Right atrium auricular region (tissue), 2 donors: ENCODE measurements at regions not wholly inside any gene's neighbourhood (a gene's known extent, or its start where the extent isn't known, plus 50 kb on each side); places are given as distances from the start of the nearest gene placed in this dataset.

Source experiments
- DNase-seq: peaks from one replicate; pipeline ENCODE4 v3.0.0-alpha.2; 2019; ENCODE audit warnings: low spot score
- H3K27ac ChIP-seq, 2 donors: fragments of 200-600 bp; sonication (generic); 1 replicate in 1 of 2; 2 replicates in 1 of 2; pipeline ENCODE4 v1.5.1; 2016 to 2019
- H3K27me3 ChIP-seq, 2 donors: fragments of 200-600 bp; sonication (generic); one replicate each; pipeline versions ENCODE4 v1.5.1 to v1.6.0; 2017 to 2019
- H3K36me3 ChIP-seq: fragments of 200-600 bp; sonication (generic); one replicate; pipeline ENCODE4 v1.5.1; 2016
- H3K4me1 ChIP-seq, 2 donors: fragments of 200-600 bp; sonication (generic); one replicate each; pipeline versions ENCODE4 v1.5.1 to v1.6.0; 2017 to 2019
- H3K4me3 ChIP-seq, 2 donors: fragments of 200-600 bp; sonication (generic); 1 replicate in 1 of 2; 2 replicates in 1 of 2; pipeline ENCODE4 v1.5.1; 2017 to 2019; ENCODE audit warnings: mild to moderate bottlenecking in 1 of 2, moderate library complexity in 1 of 2
- H3K9me3 ChIP-seq, 2 donors: fragments of 200-600 bp; sonication (generic); one replicate each; pipeline ENCODE4 v1.5.1; 2019
- TF ChIP-seq, protein P1 (sequence below), 2 donors: fragments of 200-600 bp; sonication (generic); IDR thresholded peaks; one replicate each; pipeline ENCODE4 v1.5.1; 2019; ENCODE audit warnings: antibody characterized with exemption in 2 of 2

DNA sequence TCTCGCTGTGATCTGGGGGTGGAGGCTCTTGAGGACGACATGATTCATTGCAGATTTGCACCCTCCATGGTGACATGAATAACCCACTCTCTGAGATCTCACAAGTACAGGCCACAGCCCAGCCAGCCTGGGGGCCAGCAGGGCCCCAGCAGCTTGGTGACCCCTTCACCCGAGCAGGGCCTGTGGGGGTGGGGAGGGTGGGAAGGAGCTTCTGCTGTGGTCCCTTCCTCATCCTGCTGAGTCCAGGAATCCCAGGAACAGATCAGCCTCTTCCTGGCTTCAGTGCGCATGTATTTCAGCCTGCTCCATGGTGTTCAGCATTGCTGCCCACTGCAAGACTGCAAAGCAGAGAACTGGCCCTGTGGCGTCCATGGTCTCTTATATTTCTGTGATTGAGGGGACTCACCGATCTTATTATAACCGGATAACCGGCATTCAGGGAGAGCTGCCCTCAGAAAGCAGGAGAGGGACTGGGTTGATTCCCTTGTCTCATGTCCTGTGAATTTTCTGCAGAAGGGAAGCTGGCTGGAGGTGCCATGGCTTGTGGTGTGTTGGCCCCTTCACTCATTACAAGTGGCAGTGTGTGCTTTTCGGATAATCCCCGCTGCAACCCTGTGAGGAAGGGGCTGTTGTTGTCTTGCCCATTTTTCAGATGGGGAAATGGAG is 118.8 kb upstream of the FRMD1 start:
- Histone ChIP-seq H3K27me3 (no peaks in the 10 kb centered on the region), H3K27ac (no peak overlapping the region), H3K4me3 (no peak overlapping the region), H3K4me1 (no peaks in the 10 kb centered on the region), H3K36me3 (no peaks in the 10 kb centered on the region), H3K9me3 (no peaks in the 10 kb centered on the region)
- TF ChIP-seq, protein P1, sequence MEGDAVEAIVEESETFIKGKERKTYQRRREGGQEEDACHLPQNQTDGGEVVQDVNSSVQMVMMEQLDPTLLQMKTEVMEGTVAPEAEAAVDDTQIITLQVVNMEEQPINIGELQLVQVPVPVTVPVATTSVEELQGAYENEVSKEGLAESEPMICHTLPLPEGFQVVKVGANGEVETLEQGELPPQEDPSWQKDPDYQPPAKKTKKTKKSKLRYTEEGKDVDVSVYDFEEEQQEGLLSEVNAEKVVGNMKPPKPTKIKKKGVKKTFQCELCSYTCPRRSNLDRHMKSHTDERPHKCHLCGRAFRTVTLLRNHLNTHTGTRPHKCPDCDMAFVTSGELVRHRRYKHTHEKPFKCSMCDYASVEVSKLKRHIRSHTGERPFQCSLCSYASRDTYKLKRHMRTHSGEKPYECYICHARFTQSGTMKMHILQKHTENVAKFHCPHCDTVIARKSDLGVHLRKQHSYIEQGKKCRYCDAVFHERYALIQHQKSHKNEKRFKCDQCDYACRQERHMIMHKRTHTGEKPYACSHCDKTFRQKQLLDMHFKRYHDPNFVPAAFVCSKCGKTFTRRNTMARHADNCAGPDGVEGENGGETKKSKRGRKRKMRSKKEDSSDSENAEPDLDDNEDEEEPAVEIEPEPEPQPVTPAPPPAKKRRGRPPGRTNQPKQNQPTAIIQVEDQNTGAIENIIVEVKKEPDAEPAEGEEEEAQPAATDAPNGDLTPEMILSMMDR (IDR thresholded peaks at IDR 0.05) = no peak
- DNase-seq = no peak

DNA sequence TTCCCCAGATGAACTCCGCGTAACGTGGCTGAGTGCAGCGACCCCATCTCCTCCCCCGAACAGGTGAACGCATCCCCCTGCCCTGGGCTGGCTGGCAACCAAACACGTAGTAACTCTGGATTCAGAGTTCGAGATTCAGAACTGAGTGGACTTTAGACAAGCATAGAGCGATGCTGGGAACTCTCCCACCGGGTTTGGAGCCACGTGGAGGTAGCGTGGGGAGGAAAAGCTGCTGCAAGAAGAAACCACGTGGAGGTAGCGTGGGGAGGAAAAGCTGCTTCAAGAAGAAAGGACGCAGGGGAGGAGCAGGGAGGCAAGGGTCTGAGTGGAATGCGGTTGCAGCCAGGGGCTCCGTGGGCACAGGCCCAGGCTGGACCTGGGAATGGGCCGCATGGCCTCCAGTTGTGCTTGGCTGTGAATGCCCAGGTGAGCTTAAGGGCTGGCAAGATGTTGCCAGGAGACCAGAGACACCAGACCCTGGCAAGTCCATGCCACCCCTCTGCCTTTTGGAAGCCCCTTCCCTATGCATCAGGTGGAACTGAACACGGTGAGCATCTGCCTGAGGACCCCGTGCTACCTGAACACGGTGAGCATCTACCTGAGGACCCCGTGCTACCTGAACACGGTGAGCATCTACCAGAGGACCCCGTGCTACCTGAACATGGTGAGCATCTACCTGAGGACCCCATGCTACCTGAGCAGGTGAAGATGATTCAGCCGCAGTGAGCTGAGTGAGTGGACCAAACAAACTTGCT is 118.0 kb upstream of the FRMD1 start:
- Histone ChIP-seq H3K4me3 (no peak overlapping the region), H3K36me3 (no peaks in the 10 kb centered on the region), H3K4me1 (no peaks in the 10 kb centered on the region), H3K27ac (no peak overlapping the region), H3K27me3 (no peaks in the 10 kb centered on the region), H3K9me3 (no peaks in the 10 kb centered on the region)
- no peak for DNase-seq
- TF ChIP-seq, protein P1 (IDR thresholded peaks at IDR 0.05) = no peak

DNA sequence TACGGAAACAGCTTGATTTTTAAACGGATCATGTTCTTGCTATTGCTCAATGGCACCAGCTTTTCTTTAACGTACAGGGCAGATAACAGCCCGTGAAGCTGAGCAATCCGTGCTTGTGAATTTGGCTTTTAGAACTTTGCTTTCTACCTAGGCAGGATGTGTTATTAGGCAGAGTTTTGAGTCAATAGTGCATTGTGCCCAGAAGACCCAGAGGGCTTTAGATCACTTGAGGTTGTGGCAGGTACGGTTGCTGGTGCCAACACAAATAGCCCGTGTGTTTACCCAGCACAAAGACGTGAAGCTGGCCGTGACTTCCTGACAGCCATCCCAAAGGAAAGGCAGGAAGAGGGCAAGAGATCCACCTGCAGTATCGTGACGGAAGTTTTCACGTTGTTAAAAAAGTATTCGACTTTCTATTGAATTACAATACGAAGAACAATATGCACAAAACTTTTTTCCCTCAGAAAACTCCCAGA is 117.4 kb upstream of the FRMD1 start:
- Histone ChIP-seq H3K27ac (no peak overlapping the region), H3K27me3 (no peaks in the 10 kb centered on the region), H3K9me3 (no peaks in the 10 kb centered on the region), H3K36me3 (no peaks in the 10 kb centered on the region), H3K4me1 (no peaks in the 10 kb centered on the region), H3K4me3 (no peak overlapping the region)
- DNase-seq = no peak
- TF ChIP-seq, protein P1 (IDR thresholded peaks at IDR 0.05) = no peak

DNA sequence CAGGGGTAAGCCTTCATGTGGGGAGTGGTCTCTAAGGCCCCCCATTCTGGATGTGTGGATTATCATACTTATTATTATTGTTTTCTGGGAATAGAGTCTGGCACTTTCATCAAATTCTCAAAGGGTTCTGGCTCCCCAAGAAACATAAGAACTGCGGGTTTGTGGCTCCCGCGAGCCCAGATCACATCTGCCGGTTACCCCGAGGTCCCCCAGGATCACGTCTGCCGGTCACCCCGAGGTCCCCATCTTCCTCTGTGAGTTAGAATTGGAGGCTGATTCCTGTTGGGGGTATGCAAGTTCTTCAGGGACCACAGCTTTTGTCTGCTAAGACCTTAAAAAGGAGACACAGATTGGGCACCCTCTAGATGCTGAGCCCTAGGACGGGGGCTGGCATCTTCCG is 116.7 kb upstream of the FRMD1 start:
- no peak overlapping the region for H3K27ac ChIP-seq
- no peak for DNase-seq
- H3K36me3 ChIP-seq = no peaks in the 10 kb centered on the region
- H3K27me3 ChIP-seq = no peaks in the 10 kb centered on the region
- no peaks in the 10 kb centered on the region for H3K9me3 ChIP-seq
- no peaks in the 10 kb centered on the region for H3K4me1 ChIP-seq
- no peak overlapping the region for H3K4me3 ChIP-seq
- TF ChIP-seq, protein P1 (IDR thresholded peaks at IDR 0.05) = no peak

DNA sequence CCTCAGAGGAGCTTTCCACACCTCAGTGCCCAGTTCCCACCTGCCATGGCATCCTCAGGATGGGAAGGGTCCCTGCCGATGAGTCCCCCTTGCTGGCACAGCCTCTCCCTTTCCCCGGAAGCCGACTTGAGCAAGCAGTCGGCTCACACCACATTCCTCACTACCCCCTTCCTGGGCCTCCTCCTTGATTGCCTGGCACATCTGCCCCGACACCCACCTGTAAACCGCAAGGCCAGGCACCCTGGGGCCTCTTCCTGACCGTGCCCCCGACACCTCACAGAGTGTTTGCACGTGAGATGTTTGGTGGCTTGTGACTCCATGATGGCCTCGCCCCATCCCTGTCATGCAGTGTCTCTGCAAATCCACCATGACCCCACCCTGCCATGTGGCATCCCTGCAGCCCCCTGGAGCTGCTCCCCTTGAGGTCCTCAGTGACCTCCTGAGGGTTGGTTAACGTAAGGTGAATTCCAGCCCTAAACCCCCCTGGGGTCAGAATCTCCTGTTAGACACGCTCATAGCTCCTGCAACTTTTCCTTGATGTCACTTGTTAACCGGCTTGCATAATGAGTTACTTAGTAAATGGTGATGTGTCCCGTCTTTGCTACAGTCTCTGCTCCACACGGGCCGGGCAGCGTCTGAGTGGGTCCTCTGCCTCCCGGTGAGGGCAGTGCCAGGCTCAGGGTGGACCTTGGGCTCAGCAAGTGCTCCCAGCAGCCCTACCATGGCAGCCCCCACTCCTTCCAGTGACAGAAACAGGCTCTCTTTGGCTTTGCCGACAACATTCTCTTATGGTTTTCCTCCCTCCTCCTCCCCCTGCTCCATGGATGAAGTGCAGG is 115.9 kb upstream of the FRMD1 start:
- H3K27me3 ChIP-seq = no peaks in the 10 kb centered on the region
- no peaks in the 10 kb centered on the region for H3K36me3 ChIP-seq
- no peak for DNase-seq
- no peak overlapping the region for H3K4me3 ChIP-seq
- H3K9me3 ChIP-seq = no peaks in the 10 kb centered on the region
- no peaks in the 10 kb centered on the region for H3K4me1 ChIP-seq
- TF ChIP-seq, protein P1 (IDR thresholded peaks at IDR 0.05) = no peak
- no peak overlapping the region for H3K27ac ChIP-seq
